CD4-positive, alpha-beta memory T cell (primary cell): ENCODE measurements at regions not wholly inside any gene's neighbourhood (a gene's known extent, or its start where the extent isn't known, plus 50 kb on each side); places are given as distances from the start of the nearest gene placed in this dataset.
"Not testable (repeated sequence)": the region's sequence is repeated elsewhere in the genome, so short reads cannot be mapped to it uniquely, and the experiment has no call there.

Source experiments
- CTCF ChIA-PET: fragments of 350-600 bp; sonication (Branson Sonifier 250); formaldehyde crosslinking; loops from one replicate; lab custom pipeline; 2021; ENCODE audit warnings: inconsistent platforms; ENCODE audit not compliant: partially characterized antibody; lab: Charles Lee
- POLR2A ChIA-PET: fragments of 350-600 bp; sonication (Branson Sonifier 250); formaldehyde crosslinking; loops from one replicate; lab custom pipeline; 2021; ENCODE audit not compliant: partially characterized antibody; lab: Charles Lee
- DNase-seq, 5 donors: peaks; one replicate each; pipeline versions ENCODE4 v3.0.0 to v3.0.0-alpha.2; 2020 to 2022; ENCODE audit warnings: mixed read lengths in 1 of 5
- H3K27ac ChIP-seq: one replicate; pipeline ENCODE4 v1.7.0; 2013; ENCODE audit warnings: low read depth, low read length
- H3K27me3 ChIP-seq: 2 replicates; pipeline ENCODE4 v1.7.0; 2013; ENCODE audit warnings: mild to moderate bottlenecking, low read length, moderate library complexity; ENCODE audit not compliant: insufficient read depth
- H3K36me3 ChIP-seq: 2 replicates; pipeline ENCODE4 v1.7.0; 2013; ENCODE audit warnings: mild to moderate bottlenecking, low read length, moderate library complexity; ENCODE audit not compliant: insufficient read depth
- H3K4me1 ChIP-seq: 2 replicates; pipeline ENCODE4 v1.7.0; 2013; ENCODE audit warnings: mild to moderate bottlenecking, low read length, moderate library complexity; ENCODE audit not compliant: insufficient read depth
- H3K4me3 ChIP-seq, 2 donors: one replicate each; pipeline ENCODE4 v1.7.0; 2013; ENCODE audit warnings: low read length in 2 of 2, mild to moderate bottlenecking in 1 of 2
- H3K9me3 ChIP-seq, 2 donors: one replicate each; pipeline ENCODE4 v1.7.0; 2013; ENCODE audit warnings: low read length in 2 of 2, control low read depth in 1 of 2; ENCODE audit not compliant: control insufficient read depth in 1 of 2
- H3K27ac Mint-ChIP-seq, 7 donors: one replicate each; pipeline ENCODE4 v1.8.0; 2020 to 2021; ENCODE audit warnings: mixed read lengths in 7 of 7, mild to moderate bottlenecking in 6 of 7, inconsistent platforms in 3 of 7, moderate library complexity in 3 of 7
- H3K27me3 Mint-ChIP-seq, 2 donors: one replicate each; pipeline ENCODE4 v1.8.0; 2020 to 2021; ENCODE audit warnings: mixed read lengths in 2 of 2
- H3K36me3 Mint-ChIP-seq, 2 donors: one replicate each; pipeline ENCODE4 v1.8.0; 2020 to 2021; ENCODE audit warnings: mixed read lengths in 2 of 2, inconsistent platforms in 1 of 2, mild to moderate bottlenecking in 1 of 2
- H3K4me1 Mint-ChIP-seq, 4 donors: one replicate each; pipeline ENCODE4 v1.8.0; 2020 to 2021; ENCODE audit warnings: mixed read lengths in 4 of 4, mild to moderate bottlenecking in 1 of 4
- H3K4me3 Mint-ChIP-seq, 8 donors: one replicate each; pipeline ENCODE4 v1.8.0; 2020 to 2021; ENCODE audit warnings: mixed read lengths in 8 of 8, mild to moderate bottlenecking in 7 of 8, moderate library complexity in 6 of 8, inconsistent platforms in 3 of 8
- H3K9me3 Mint-ChIP-seq, 8 donors: one replicate each; pipeline ENCODE4 v1.8.0; 2020 to 2021; ENCODE audit warnings: mixed read lengths in 8 of 8, mild to moderate bottlenecking in 5 of 8, inconsistent platforms in 3 of 8, moderate library complexity in 1 of 8
- intact Hi-C: fragments of 100-400 bp; cut with micrococcal nuclease; formaldehyde crosslinking; loops from one replicate; pipeline ENCODE4 v1.15.1; 2023

DNA sequence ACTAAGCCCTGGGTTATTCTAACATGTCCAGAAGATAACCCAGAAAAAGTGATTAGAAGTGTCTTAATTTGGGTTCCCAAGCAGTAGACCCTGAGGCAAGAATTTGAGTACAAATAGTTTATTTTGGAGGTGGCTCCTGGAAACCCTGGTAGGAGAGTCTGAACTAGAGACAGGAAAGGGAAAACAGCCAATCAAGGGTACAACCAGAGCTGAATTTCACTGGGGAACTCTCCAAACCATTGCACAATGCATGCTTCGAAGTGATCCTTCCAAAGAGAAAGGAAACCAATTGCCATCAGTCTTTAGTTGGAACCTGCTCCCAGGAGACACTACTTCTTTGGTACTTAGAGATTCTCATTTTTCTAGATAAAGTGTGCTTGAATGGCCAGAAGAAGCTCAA lies 361.5 kb downstream of the MBD2 start:
- intact Hi-C loops: no loop called here
- no peaks in the 10 kb centered on the region for H3K4me1 Mint-ChIP-seq
- ChIA-PET CTCF (no interaction called here), POLR2A (no interaction called here)
- Histone ChIP-seq H3K4me3 (no peak overlapping the region), H3K9me3 (no peaks in the 10 kb centered on the region), H3K27me3 (no peaks in the 10 kb centered on the region), H3K36me3 (no peaks in the 10 kb centered on the region), H3K4me1 (no peaks in the 10 kb centered on the region), H3K27ac (no peak overlapping the region)
- H3K36me3 Mint-ChIP-seq: no peaks in the 10 kb centered on the region
- DNase-seq: no peak
- H3K27me3 Mint-ChIP-seq: no peaks in the 10 kb centered on the region
- no peak overlapping the region for H3K27ac Mint-ChIP-seq
- H3K4me3 Mint-ChIP-seq: no peak overlapping the region
- peaks cover 0 to 2% (median 0%) of the 10 kb centered on the region in 8 donors for H3K9me3 Mint-ChIP-seq

DNA sequence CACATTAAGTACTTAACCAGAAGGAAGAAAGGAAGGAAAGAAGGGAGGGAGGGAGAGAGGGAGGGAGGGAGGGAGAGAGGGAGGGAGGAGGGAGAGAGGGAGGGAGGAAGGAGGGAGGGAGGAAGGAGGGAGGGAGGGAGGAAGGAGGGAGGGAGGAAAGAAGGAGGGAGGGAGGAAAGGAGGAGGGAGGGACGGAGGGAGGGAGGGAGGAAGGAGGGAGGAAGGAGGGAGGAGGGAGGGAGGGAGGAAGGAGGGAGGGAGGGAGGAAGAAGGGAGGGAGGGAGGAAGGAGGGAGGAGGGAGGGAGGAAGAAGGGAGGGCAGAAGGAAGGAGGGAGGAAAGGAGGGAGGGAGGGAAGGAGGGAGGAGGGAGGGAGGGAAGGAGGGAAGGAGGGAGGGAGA lies 363.3 kb downstream of the MBD2 start:
- Mint-ChIP-seq H3K27me3 (no peaks in the 10 kb centered on the region), H3K9me3 (peaks cover 0 to 2% (median 0%) of the 10 kb centered on the region in 8 donors), H3K36me3 (no peaks in the 10 kb centered on the region), H3K27ac (no peak overlapping the region), H3K4me3 (no peak overlapping the region), H3K4me1 (no peaks in the 10 kb centered on the region)
- Histone ChIP-seq H3K36me3 (no peaks in the 10 kb centered on the region), H3K4me3 (no peak overlapping the region), H3K27ac (no peak overlapping the region), H3K27me3 (no peaks in the 10 kb centered on the region), H3K4me1 (no peaks in the 10 kb centered on the region), H3K9me3 (no peaks in the 10 kb centered on the region)
- no peak for DNase-seq
- CTCF ChIA-PET: no interaction called here
- intact Hi-C loops: no loop called here
- POLR2A ChIA-PET: no interaction called here

DNA sequence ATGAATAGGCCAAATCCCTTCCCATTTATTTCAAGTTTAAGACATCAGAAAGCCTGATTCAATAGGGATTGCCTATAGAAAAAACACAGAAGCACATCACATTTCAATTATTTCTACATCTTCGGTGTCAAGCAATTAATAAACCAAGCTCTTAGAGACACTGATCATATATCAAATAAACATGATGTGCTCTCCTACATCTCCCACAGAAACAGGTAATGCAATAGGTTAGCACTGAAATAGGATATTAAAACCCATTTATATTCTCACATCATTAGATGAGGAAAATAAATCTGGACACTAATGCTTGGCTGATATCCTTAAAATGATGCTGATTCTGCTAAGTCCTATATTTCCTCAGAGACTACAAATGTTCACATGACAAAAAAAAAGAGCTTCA lies 364.7 kb downstream of the MBD2 start:
- no peak overlapping the region for H3K27ac Mint-ChIP-seq
- no peaks in the 10 kb centered on the region for H3K36me3 Mint-ChIP-seq
- Histone ChIP-seq H3K9me3 (no peaks in the 10 kb centered on the region), H3K27ac (no peak overlapping the region), H3K4me3 (no peak overlapping the region), H3K4me1 (no peaks in the 10 kb centered on the region), H3K36me3 (no peaks in the 10 kb centered on the region), H3K27me3 (no peaks in the 10 kb centered on the region)
- no peaks in the 10 kb centered on the region for H3K4me1 Mint-ChIP-seq
- no peak overlapping the region for H3K4me3 Mint-ChIP-seq
- intact Hi-C loops: no loop called here
- H3K9me3 Mint-ChIP-seq: peaks cover 0 to 3% (median 0%) of the 10 kb centered on the region in 8 donors
- ChIA-PET POLR2A (no interaction called here), CTCF (no interaction called here)
- no peaks in the 10 kb centered on the region for H3K27me3 Mint-ChIP-seq
- DNase-seq: no peak

DNA sequence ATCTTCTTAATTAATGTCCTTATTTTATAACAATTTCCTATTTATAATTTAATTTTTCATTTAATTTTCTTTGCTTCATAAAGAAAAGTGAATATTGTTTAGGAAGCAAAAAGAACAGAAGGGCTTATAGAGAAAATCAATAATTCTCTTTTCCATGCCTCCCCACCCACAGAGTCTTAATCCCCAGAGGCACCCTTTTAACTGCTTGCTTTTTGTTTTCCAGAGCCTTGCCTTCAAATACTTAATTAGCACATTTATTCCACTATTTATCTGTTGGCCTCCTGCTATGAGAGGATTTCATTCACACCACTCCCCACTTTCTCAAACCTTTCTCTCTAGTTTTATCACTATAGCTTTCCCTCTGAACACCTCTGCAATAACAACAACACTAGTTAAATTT lies 373.6 kb downstream of the MBD2 start:
- Histone ChIP-seq H3K27me3 (no peaks in the 10 kb centered on the region), H3K9me3 (no peaks in the 10 kb centered on the region), H3K27ac (no peak overlapping the region), H3K4me3 (no peak overlapping the region), H3K4me1 (no peaks in the 10 kb centered on the region), H3K36me3 (no peaks in the 10 kb centered on the region)
- Mint-ChIP-seq H3K4me1 (no peaks in the 10 kb centered on the region), H3K27ac (no peak overlapping the region), H3K36me3 (no peaks in the 10 kb centered on the region), H3K9me3 (peaks cover 0 to 8% (median 2%) of the 10 kb centered on the region in 8 donors), H3K27me3 (no peaks in the 10 kb centered on the region), H3K4me3 (no peak overlapping the region)
- CTCF ChIA-PET: no interaction called here
- POLR2A ChIA-PET: no interaction called here
- intact Hi-C loops: no loop called here
- no peak for DNase-seq

DNA sequence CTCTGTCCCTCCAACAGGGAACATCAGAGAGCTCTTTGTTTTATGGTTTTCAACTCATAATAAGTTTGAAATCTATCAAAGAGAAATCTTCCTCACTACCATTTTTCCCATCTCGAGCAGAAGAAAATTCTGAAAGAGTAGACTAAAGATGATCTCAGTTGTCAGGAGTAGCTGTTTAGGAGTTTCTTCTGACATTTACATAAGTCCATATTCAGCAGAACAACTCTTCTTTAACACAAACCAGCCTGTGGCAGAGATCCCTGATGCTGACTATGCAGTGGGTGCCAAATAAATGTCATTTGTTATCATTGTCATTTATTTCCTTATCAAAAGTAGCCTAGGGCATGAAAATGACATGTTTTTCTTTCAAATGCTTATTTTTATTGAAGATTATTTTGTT lies 380.7 kb downstream of the MBD2 start:
- Mint-ChIP-seq H3K9me3 (peaks cover 0 to 11% (median 3%) of the 10 kb centered on the region in 8 donors), H3K27me3 (no peaks in the 10 kb centered on the region), H3K4me3 (no peak overlapping the region), H3K4me1 (no peaks in the 10 kb centered on the region), H3K27ac (no peak overlapping the region), H3K36me3 (no peaks in the 10 kb centered on the region)
- Histone ChIP-seq H3K27ac (no peak overlapping the region), H3K4me1 (no peaks in the 10 kb centered on the region), H3K36me3 (no peaks in the 10 kb centered on the region), H3K27me3 (no peaks in the 10 kb centered on the region), H3K9me3 (no peaks in the 10 kb centered on the region), H3K4me3 (no peak overlapping the region)
- DNase-seq: no peak
- CTCF ChIA-PET: no interaction called here
- intact Hi-C loops: no loop called here
- POLR2A ChIA-PET: no interaction called here

DNA sequence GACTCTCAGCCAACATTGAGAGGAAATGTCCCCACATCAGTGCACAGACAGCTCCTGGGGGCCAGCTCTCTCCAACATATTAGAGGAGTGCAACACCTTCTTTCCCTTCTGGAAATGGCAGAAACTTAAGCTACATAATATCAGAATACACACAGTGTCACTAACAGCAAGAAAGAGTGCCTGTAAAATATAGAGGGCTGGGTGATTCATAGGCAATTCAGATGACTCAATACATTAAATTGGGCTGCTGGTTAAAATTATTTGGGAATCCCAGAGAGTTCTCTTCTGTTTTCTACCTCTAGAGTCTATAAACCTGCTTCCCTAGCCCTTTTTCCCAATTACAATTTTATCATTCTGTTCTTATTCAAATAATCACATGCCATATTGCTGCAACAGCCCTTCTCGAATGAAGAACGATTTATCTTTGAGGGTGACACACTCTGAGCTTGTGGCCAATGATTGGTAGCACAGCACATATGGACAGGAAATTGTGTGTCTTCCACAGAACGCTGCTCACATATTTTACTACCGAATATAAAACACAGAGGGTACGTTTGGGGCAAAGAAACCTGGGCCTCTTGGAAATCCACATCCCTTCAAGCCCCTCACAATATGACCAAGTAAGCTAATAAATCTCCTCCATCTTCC lies 381.2 kb downstream of the MBD2 start:
- CTCF ChIA-PET: no interaction called here
- Histone ChIP-seq H3K36me3 (no peaks in the 10 kb centered on the region), H3K27ac (no peak overlapping the region), H3K4me3 (no peak overlapping the region), H3K4me1 (no peaks in the 10 kb centered on the region), H3K9me3 (no peaks in the 10 kb centered on the region), H3K27me3 (no peaks in the 10 kb centered on the region)
- Mint-ChIP-seq H3K36me3 (no peaks in the 10 kb centered on the region), H3K4me1 (no peaks in the 10 kb centered on the region), H3K27ac (no peak overlapping the region), H3K27me3 (no peaks in the 10 kb centered on the region), H3K9me3 (peaks cover 0 to 11% (median 3%) of the 10 kb centered on the region in 8 donors), H3K4me3 (no peak overlapping the region)
- POLR2A ChIA-PET: no interaction called here
- intact Hi-C loops: no loop called here
- no peak for DNase-seq

DNA sequence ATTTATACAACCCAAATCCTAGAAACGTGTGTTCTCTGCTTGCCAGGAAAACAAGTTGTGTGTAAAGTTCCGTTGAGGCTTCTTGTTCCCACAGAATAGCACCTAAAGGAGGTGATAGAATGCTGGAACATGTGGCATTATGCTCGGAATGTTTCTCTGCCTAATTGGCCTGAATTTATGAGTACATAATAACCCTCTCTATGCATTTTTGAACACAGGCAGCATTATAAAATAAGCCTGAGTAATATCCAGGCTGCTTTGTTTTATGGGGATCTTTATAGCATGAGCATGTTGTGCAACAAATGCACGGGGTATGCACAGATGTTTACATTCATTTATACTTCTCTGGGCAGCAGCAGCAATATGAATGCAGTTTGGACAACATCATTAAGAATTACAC lies 385.7 kb downstream of the MBD2 start:
- peaks cover 3 to 29% (median 16%) of the 10 kb centered on the region in 8 donors for H3K9me3 Mint-ChIP-seq
- Histone ChIP-seq H3K27ac (no peak overlapping the region), H3K4me1 (no peaks in the 10 kb centered on the region), H3K27me3 (no peaks in the 10 kb centered on the region), H3K4me3 (no peak overlapping the region), H3K9me3 (no peaks in the 10 kb centered on the region), H3K36me3 (no peaks in the 10 kb centered on the region)
- ChIA-PET POLR2A (no interaction called here), CTCF (no interaction called here)
- H3K36me3 Mint-ChIP-seq: no peaks in the 10 kb centered on the region
- DNase-seq: no peak
- no peak overlapping the region for H3K27ac Mint-ChIP-seq
- H3K27me3 Mint-ChIP-seq: no peaks in the 10 kb centered on the region
- H3K4me1 Mint-ChIP-seq: no peaks in the 10 kb centered on the region
- no peak overlapping the region for H3K4me3 Mint-ChIP-seq
- intact Hi-C loops: no loop called here

DNA sequence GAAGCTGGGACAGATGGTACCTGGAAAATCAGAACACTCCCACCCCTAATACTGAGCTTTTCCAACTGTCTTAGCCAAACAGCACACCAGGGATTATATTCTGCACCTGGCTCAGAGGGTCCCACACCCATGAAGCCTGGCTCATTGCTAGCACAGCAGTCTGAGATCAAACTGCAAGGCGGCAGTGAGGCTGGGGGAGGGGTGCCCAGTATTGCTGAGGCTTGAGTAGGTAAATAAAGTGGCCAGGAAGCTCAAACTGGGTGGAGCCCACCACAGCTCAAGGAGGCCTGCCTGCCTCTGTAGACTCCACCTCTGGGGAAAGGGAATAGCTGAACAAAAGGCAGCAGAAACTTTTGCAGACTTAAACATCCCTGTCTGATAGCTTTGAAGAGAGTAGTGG lies 403.3 kb downstream of the MBD2 start:
- DNase-seq, H3K27me3 Mint-ChIP-seq, POLR2A ChIA-PET, H3K9me3 ChIP-seq, H3K4me3 ChIP-seq, H3K27ac Mint-ChIP-seq, intact Hi-C loops, H3K27ac ChIP-seq, CTCF ChIA-PET, H3K4me1 ChIP-seq, H3K4me1 Mint-ChIP-seq, H3K36me3 Mint-ChIP-seq, H3K36me3 ChIP-seq, H3K27me3 ChIP-seq, H3K4me3 Mint-ChIP-seq: not testable (repeated sequence)
- peaks cover 1 to 38% (median 21%) of the 10 kb centered on the region in 8 donors for H3K9me3 Mint-ChIP-seq
